Mucosa of descending colon (tissue), 3 donors: ENCODE measurements at regions not wholly inside any gene's neighbourhood (a gene's known extent, or its start where the extent isn't known, plus 50 kb on each side); places are given as distances from the start of the nearest gene placed in this dataset.

ENCODE experiments used
- ATAC-seq: fragments of 200-7000 bp; cut with Tn5 transposase; one replicate; pipeline ENCODE4 v1.9.1; 2020; ENCODE audit warnings: mild to moderate bottlenecking, moderate library complexity
- DNase-seq, 3 donors: peaks; one replicate each; pipeline ENCODE4 v3.0.0-alpha.2; 2020
- H3K36me3 ChIP-seq: fragments of 200-600 bp; one replicate; pipeline ENCODE4 v1.8.0; 2021; ENCODE audit warnings: low read depth, mild to moderate bottlenecking
- H3K4me1 ChIP-seq: fragments of 200-600 bp; one replicate; pipeline ENCODE4 v1.8.0; 2021; ENCODE audit warnings: low read depth, mild to moderate bottlenecking
- H3K4me3 ChIP-seq: fragments of 200-600 bp; one replicate; pipeline ENCODE4 v1.8.0; 2021; ENCODE audit warnings: mild to moderate bottlenecking
- H3K9me3 ChIP-seq: fragments of 200-600 bp; one replicate; pipeline ENCODE4 v1.8.0; 2021; ENCODE audit warnings: mild to moderate bottlenecking
- intact Hi-C, 2 donors: fragments of 100-400 bp; cut with DNase I in 1 of 2; cut with micrococcal nuclease in 1 of 2; formaldehyde crosslinking; loops; one replicate each; pipeline versions ENCODE4 v1.11.0 to v1.11.1; 2022; cut with DNase I, micrococcal nuclease
- TF ChIP-seq, protein P1 (sequence below): fragments of 200-600 bp; IDR thresholded peaks from one replicate; pipeline ENCODE4 v1.8.0; 2022; ENCODE audit warnings: antibody characterized with exemption, mild to moderate bottlenecking
- donor health status: DM: no; HTN: no; CAD: no; lungs with moderate emphysema.
- donor health status: DM: no; HTN: no; CAD: no.
- donor health status: DM: no; HTN: yes; CAD: no.

DNA sequence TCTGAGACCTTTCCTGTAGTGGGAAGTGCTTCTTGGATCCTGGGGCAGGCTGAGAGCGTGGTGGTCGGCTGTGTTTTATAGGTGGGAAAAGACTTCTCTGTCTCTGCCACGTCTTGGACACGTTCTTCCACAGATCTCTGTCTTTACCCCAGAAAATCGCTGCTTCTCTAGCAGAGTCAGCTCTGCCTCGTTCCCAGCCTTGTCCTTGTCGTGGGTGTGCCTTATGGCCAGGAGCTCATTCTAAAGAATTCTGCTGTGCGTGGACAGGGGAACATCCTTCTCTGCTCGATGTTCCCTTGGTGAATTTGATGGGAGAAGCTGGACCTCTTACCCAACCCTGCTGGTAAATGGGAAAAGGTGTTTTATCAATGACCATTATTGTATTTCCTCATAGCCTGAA is 433.1 kb upstream of the C2CD4B start:
- Histone ChIP-seq H3K4me1 (peaks cover 25% of the 10 kb centered on the region), H3K4me3 (no peak overlapping the region), H3K9me3 (no peaks in the 10 kb centered on the region), H3K36me3 (no peaks in the 10 kb centered on the region)
- ATAC-seq (no peak), DNase-seq (no peak)
- TF ChIP-seq, protein P1, sequence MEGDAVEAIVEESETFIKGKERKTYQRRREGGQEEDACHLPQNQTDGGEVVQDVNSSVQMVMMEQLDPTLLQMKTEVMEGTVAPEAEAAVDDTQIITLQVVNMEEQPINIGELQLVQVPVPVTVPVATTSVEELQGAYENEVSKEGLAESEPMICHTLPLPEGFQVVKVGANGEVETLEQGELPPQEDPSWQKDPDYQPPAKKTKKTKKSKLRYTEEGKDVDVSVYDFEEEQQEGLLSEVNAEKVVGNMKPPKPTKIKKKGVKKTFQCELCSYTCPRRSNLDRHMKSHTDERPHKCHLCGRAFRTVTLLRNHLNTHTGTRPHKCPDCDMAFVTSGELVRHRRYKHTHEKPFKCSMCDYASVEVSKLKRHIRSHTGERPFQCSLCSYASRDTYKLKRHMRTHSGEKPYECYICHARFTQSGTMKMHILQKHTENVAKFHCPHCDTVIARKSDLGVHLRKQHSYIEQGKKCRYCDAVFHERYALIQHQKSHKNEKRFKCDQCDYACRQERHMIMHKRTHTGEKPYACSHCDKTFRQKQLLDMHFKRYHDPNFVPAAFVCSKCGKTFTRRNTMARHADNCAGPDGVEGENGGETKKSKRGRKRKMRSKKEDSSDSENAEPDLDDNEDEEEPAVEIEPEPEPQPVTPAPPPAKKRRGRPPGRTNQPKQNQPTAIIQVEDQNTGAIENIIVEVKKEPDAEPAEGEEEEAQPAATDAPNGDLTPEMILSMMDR = no peak
- intact Hi-C loops = no loop called here

DNA sequence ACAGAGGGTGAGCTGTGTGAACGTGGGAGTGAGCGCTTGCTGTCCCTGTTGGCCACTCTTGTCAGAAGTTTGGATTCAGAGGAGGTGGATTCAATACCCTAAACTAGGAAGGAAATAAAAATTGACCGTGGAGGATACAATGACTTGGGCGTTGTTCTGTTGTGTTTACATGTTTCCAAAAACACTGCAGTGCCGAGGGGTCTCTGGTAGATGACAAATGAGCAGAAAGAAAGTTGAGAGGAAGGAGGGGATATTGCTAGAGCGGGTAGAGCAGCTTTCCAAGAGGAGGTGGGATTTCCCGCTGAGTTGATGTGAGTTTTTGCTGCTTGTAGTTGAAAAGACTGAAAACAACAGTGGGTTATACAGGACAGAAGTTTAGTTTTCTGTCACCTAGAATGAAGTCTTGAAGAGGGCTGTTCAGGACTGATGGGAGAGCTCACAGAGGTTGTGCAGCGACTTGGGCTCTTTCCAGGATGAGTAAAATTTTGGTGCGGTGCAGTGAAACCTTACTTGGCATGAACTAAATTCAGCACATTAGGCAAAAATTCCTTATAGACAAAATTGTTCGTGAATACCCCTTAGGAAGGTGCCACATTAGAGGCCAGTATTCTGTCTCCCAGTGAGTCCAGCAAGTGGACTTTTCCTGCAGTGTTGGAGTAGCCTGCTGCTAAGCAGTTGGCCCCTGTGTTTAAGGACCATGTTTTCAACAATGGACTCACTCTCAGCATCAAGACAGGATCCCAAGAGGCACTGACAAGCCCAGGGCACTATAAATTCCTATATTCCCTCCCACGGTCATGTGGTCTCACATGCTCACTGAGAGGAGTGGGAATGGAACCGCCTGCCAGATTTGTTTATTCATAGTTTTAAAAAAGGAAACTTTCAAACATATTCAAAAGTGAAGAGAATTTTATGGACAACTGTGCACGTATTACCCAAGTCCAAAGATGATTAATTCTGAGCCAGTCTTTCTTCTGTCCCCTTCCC is 435.0 kb upstream of the C2CD4B start:
- Histone ChIP-seq H3K4me3 (no peak overlapping the region), H3K36me3 (no peaks in the 10 kb centered on the region), H3K4me1 (peaks cover 27% of the 10 kb centered on the region), H3K9me3 (no peaks in the 10 kb centered on the region)
- intact Hi-C loops = no loop called here
- no peak for ATAC-seq
- TF ChIP-seq, protein P1 = no peak
- DNase-seq = no peak

DNA sequence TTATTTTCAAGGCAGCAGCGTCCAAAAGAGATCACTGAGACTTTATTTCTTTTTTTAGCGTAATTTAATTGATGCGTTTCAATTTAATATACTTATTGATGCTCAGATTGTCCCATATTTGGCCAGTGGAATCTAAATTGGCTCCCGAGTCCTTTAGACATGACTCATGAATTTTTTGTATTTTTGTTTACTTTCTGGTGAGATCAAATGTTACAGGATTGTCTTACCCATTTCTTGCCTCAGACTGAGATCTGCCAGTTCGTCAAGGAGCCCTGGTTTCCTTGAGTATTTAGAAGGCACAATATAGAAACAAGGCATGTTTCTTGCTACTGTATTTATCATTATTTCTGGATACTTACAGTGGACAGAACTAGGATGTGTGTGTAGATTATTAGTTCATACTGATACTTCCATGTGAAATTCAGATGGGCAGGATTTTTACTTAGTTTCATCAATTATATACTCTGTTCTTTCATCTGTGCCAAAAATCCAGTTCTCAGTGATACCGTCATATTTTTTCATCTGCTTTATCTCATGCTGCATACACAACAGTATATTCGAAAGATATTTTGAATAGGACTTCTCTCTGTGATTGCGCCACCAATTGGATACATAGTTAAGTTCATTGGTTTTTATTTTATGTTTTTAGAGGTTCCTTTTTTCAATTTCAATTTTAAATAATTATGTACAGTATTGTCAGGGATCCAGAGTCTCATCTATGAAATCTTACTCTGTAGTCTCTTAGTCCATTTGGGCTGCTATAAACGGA is 436.9 kb upstream of the C2CD4B start:
- TF ChIP-seq, protein P1 = no peak
- Histone ChIP-seq H3K4me1 (peaks cover 27% of the 10 kb centered on the region), H3K9me3 (no peaks in the 10 kb centered on the region), H3K4me3 (no peak overlapping the region), H3K36me3 (no peaks in the 10 kb centered on the region)
- intact Hi-C loops = no loop called here
- DNase-seq (no peak), ATAC-seq (no peak)

DNA sequence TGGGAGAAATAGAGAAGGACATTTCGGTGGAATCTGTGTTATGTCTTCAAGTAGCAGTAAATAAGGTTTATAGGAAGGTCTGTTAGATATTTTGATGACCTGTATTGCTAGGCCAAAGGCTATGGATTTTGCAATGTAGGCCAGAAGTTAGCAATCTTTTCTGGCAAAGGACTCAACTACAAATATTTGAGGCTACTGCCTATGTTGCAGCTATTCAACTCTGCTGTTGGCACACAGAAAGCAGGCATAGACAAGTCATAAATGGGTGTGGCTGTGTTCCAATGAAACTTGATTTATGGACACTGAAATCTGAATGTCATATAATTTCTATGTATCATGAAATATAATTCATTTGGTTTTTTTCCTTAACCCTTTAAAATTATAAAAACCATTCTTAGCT is 438.7 kb upstream of the C2CD4B start:
- ATAC-seq (peak; percentile 93), DNase-seq (peak in 1 of 3 donors; percentile 51)
- no peak overlapping the region for H3K4me3 ChIP-seq
- peaks cover 27% of the 10 kb centered on the region for H3K4me1 ChIP-seq
- no peaks in the 10 kb centered on the region for H3K9me3 ChIP-seq
- intact Hi-C loops = no loop called here
- no peaks in the 10 kb centered on the region for H3K36me3 ChIP-seq
- TF ChIP-seq, protein P1 = no peak

DNA sequence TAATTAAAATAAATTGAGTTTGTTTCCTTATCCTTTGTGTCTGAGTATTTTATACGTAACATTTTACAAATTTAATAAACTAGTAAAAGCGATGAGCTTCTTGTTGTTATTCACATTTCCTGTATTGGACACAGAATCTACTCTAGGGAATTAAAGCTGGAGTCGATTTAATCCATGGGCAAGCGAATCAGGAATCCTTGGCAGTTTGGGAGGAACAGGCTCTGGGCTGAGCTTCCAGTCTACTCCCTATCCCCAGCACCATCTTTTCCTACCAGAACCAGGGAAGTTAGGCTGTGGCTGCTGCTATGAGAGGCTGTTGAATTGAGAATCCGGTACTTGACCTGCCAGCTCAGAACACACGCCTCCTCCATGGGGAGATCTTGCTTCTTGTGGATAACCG is 437.3 kb upstream of the TPM1 start:
- ATAC-seq (no peak), DNase-seq (no peak)
- intact Hi-C loops = no loop called here
- peaks cover 27% of the 10 kb centered on the region for H3K4me1 ChIP-seq
- H3K9me3 ChIP-seq = no peaks in the 10 kb centered on the region
- no peaks in the 10 kb centered on the region for H3K36me3 ChIP-seq
- H3K4me3 ChIP-seq = no peak overlapping the region
- TF ChIP-seq, protein P1 = no peak
